ENCODE measurements at regions not wholly inside any gene's neighbourhood (a gene's known extent, or its start where the extent isn't known, plus 50 kb on each side); places are given as distances from the start of the nearest gene placed in this dataset.

GRCh38 chr4:111399623-111400022 lies 745.6 kb upstream of the FAM241A start:
- Histone ChIP-seq H2AFZ (ENCODE audit: control insufficient read depth, low read depth, low read length) (no peak overlapping the region), H3K4me2 (ENCODE audit: control insufficient read depth, insufficient read depth) (no peak overlapping the region), H3K27ac (ENCODE audit: control insufficient read depth, insufficient read depth) (no peak overlapping the region), H3K79me2 (ENCODE audit: control insufficient read depth, insufficient read depth, low read length) (no peaks in the 10 kb centered on the region), H3K4me1 (ENCODE audit: control insufficient read depth, insufficient read depth, low read length) (no peaks in the 10 kb centered on the region), H4K20me1 (ENCODE audit: control insufficient read depth, insufficient read depth) (no peaks in the 10 kb centered on the region), H3K36me3 (ENCODE audit: control insufficient read depth in 2 of 2, insufficient read depth in 2 of 2, low read length in 1 of 2) (no peaks in the 10 kb centered on the region), H3K9me3 (replicated peaks; ENCODE audit: control insufficient read depth, insufficient read depth, low read length) (no peaks in the 10 kb centered on the region), H3K9ac (ENCODE audit: control insufficient read depth, insufficient read depth, low read length) (no peak overlapping the region), H3K27me3 (replicated peaks in 1 of 2; ENCODE audit: control insufficient read depth in 2 of 2, insufficient read depth in 2 of 2, low read length in 1 of 2) (no peaks in the 10 kb centered on the region), H3K4me3 (no peak overlapping the region)
- no peak for TF ChIP-seq CEBPB (IDR thresholded peaks at IDR 0.05; ENCODE audit: borderline replicate concordance in 1 of 2, low read depth in 2 of 2, low read length in 2 of 2)
- no peak for TF ChIP-seq ZZZ3 (IDR thresholded peaks at IDR 0.05; ENCODE audit: control insufficient read depth, insufficient read length, low read depth)
- no peak for TF ChIP-seq ZBTB11 (CRISPR knock-in tag; IDR thresholded peaks at IDR 0.05)
- no peak for TF ChIP-seq ZNF217 (IDR thresholded peaks at IDR 0.05)
- TF ChIP-seq MTA3 (IDR thresholded peaks at IDR 0.05; ENCODE audit: borderline replicate concordance, low read length) = no peak
- no peak for TF ChIP-seq ASH2L (IDR thresholded peaks at IDR 0.05; ENCODE audit: borderline replicate concordance, low read depth)
- no peak for TF ChIP-seq STAT3 (IDR thresholded peaks at IDR 0.05; ENCODE audit: low read depth, low read length)
- TF ChIP-seq RUNX3 (IDR thresholded peaks at IDR 0.05; ENCODE audit: low read length) = no peak
- TF ChIP-seq SREBF2 (IDR thresholded peaks at IDR 0.05; ENCODE audit: low read length) = no peak
- no peak for TF ChIP-seq USF1 (IDR thresholded peaks at IDR 0.05; ENCODE audit: borderline replicate concordance, extremely low read length, insufficient read depth, low read depth, low read length)
- no peak for TF ChIP-seq CHD2 (IDR thresholded peaks at IDR 0.05; ENCODE audit: borderline replicate concordance, low read depth, low read length)
- 19% methylated on average over 3 of the region's 3 CpGs for WGBS (ENCODE audit: insufficient coverage, insufficient replicate concordance, low lambda C conversion rate, missing lambda C conversion rate)
- RAD21 ChIA-PET (ENCODE audit: unreplicated experiment) = no interaction called here
- POLR2A ChIA-PET = no interaction called here
- in situ Hi-C loops (cut with MboI) (no loop called here), intact Hi-C loops (cut with micrococcal nuclease; ENCODE audit: unreplicated experiment) (no loop called here)
- CTCF ChIA-PET = interaction anchor here (1.1 kb wide), 1 partner anchor 117 kb away, joined by 3 read pairs; no protein-coding TSS in a partner anchor
- ATAC-seq (no peak), FAIRE-seq (no peak), DNase-seq (ENCODE audit: low read depth, low spot score) (no peak)
- BruUV-seq (replicated peaks) = no TSS peak
- SMC1A ChIA-PET (ENCODE audit: uncharacterized antibody, unreplicated experiment) = no interaction called here
